Pulmonary artery endothelial cell (primary cell): ENCODE measurements at regions not wholly inside any gene's neighbourhood (a gene's known extent, or its start where the extent isn't known, plus 50 kb on each side); places are given as distances from the start of the nearest gene placed in this dataset.
"Not testable (repeated sequence)": the region's sequence is repeated elsewhere in the genome, so short reads cannot be mapped to it uniquely, and the experiment has no call there.

ENCODE experiments used
- DNase-seq: peaks from one replicate; pipeline ENCODE4 v3.0.0-alpha.2; 2011; ENCODE audit warnings: low read depth, low spot score

GRCh38 chr15:62270216-62270921 lies 105.3 kb upstream of the C2CD4B start:
- no peak for DNase-seq

- DNase-seq: no peak
Measured at GRCh38 chr15:62272290-62272689, 107.2 kb upstream of the C2CD4B start.

- no peak for DNase-seq
Measured at GRCh38 chr15:62275831-62276230, 110.7 kb upstream of the C2CD4B start.

- DNase-seq: no peak
Measured at GRCh38 chr15:62277816-62278394, 112.8 kb upstream of the C2CD4B start.

GRCh38 chr15:62278534-62278933 lies 113.4 kb upstream of the C2CD4B start:
- DNase-seq: no peak

GRCh38 chr15:62279041-62279440 lies 114.0 kb upstream of the C2CD4B start:
- DNase-seq: no peak

- no peak for DNase-seq
Measured at GRCh38 chr15:62280625-62281024, 115.5 kb upstream of the C2CD4B start.

- DNase-seq: not testable (repeated sequence)
Measured at GRCh38 chr15:62281801-62282200, 116.7 kb upstream of the C2CD4B start.

- DNase-seq: no peak
Measured at GRCh38 chr15:62287066-62287857, 122.2 kb upstream of the C2CD4B start.

- no peak for DNase-seq
Measured at GRCh38 chr15:62288361-62289017, 123.4 kb upstream of the C2CD4B start.

GRCh38 chr15:62291262-62291661 lies 126.2 kb upstream of the C2CD4B start:
- DNase-seq: no peak

GRCh38 chr15:62296756-62297507 lies 131.8 kb upstream of the C2CD4B start:
- DNase-seq: no peak

GRCh38 chr15:62297522-62297921 lies 132.4 kb upstream of the C2CD4B start:
- DNase-seq: no peak

- DNase-seq: no peak
Measured at GRCh38 chr15:62297933-62298332, 132.8 kb upstream of the C2CD4B start.

- no peak for DNase-seq
Measured at GRCh38 chr15:62298811-62299210, 133.7 kb upstream of the C2CD4B start.

GRCh38 chr15:62299541-62299940 lies 134.5 kb upstream of the C2CD4B start:
- no peak for DNase-seq

- no peak for DNase-seq
Measured at GRCh38 chr15:62301993-62302675, 137.0 kb upstream of the C2CD4B start.

GRCh38 chr15:62306851-62307504 lies 141.9 kb upstream of the C2CD4B start:
- DNase-seq: peak; percentile 52

- DNase-seq: no peak
Measured at GRCh38 chr15:62307551-62307950, 142.5 kb upstream of the C2CD4B start.

GRCh38 chr15:62316413-62317060 lies 151.5 kb upstream of the C2CD4B start:
- no peak for DNase-seq
